GM23248 (cell line): ENCODE measurements at regions not wholly inside any gene's neighbourhood (a gene's known extent, or its start where the extent isn't known, plus 50 kb on each side); places are given as distances from the start of the nearest gene placed in this dataset.
"Not testable (repeated sequence)": the region's sequence is repeated elsewhere in the genome, so short reads cannot be mapped to it uniquely, and the experiment has no call there.

Source experiments
- DNase-seq: peaks from one replicate; pipeline ENCODE4 v3.0.0-alpha.2; 2015
- H2AFZ ChIP-seq: fragments of 200-600 bp; sonication (generic); 2 replicates; pipeline ENCODE4 v1.6.1; 2016; ENCODE audit warnings: antibody characterized with exemption
- H3F3A ChIP-seq: fragments of 200-600 bp; sonication (generic); 2 replicates; pipeline ENCODE4 v1.6.1; 2016; ENCODE audit warnings: mild to moderate bottlenecking, antibody characterized with exemption, mixed run types; ENCODE audit not compliant: insufficient read depth
- H3K27ac ChIP-seq: fragments of 200-600 bp; sonication (generic); 2 replicates; pipeline ENCODE4 v1.5.1; 2016; ENCODE audit warnings: mild to moderate bottlenecking
- H3K27me3 ChIP-seq: fragments of 200-600 bp; sonication (generic); replicated peaks from 2 replicates; pipeline ENCODE4 v1.6.1; 2016; ENCODE audit warnings: mild to moderate bottlenecking; ENCODE audit not compliant: insufficient read depth
- H3K36me3 ChIP-seq: fragments of 200-600 bp; sonication (generic); 2 replicates; pipeline ENCODE4 v1.6.1; 2016; ENCODE audit warnings: low read depth, mild to moderate bottlenecking
- H3K4me1 ChIP-seq: fragments of 200-600 bp; sonication (generic); 2 replicates; pipeline ENCODE4 v1.6.1; 2016; ENCODE audit warnings: mild to moderate bottlenecking; ENCODE audit not compliant: insufficient read depth
- H3K4me2 ChIP-seq: fragments of 200-600 bp; sonication (generic); one replicate; pipeline ENCODE4 v1.6.1; 2016; ENCODE audit warnings: mild to moderate bottlenecking; ENCODE audit not compliant: unreplicated experiment
- H3K4me3 ChIP-seq: fragments of 200-600 bp; sonication (generic); 2 replicates; pipeline ENCODE4 v1.5.1; 2016; ENCODE audit warnings: mild to moderate bottlenecking
- H3K79me2 ChIP-seq: fragments of 200-600 bp; sonication (generic); 2 replicates; pipeline ENCODE4 v1.6.1; 2016; ENCODE audit warnings: mild to moderate bottlenecking; ENCODE audit not compliant: insufficient read depth
- H3K9ac ChIP-seq: fragments of 200-600 bp; sonication (generic); 2 replicates; pipeline ENCODE4 v1.6.1; 2016; ENCODE audit warnings: mild to moderate bottlenecking
- H3K9me2 ChIP-seq: fragments of 200-600 bp; sonication (generic); 2 replicates; pipeline ENCODE4 v1.6.1; 2016; ENCODE audit warnings: mixed run types, mild to moderate bottlenecking, moderate library complexity; ENCODE audit not compliant: insufficient read depth
- H3K9me3 ChIP-seq: fragments of 200-600 bp; sonication (generic); one replicate; pipeline ENCODE4 v1.6.1; 2017; ENCODE audit warnings: low read depth
- H4K20me1 ChIP-seq: fragments of 200-600 bp; sonication (generic); 2 replicates; pipeline ENCODE4 v1.6.0; 2016; ENCODE audit not compliant: insufficient read depth
- WGBS, 2 experiments: methylation state at CpG; one replicate each; pipeline ENCODE4 v1.1.6; 2015 to 2017; ENCODE audit warnings: low lambda C conversion rate in 2 of 2, low coverage in 1 of 2; ENCODE audit errors: missing lambda C conversion rate in 2 of 2; 5-methylcytosine and 5-hydroxymethylcytosine counted together
- in situ Hi-C: fragments of 300-500 bp; cut with MboI; formaldehyde crosslinking; loops from 2 replicates; pipeline ENCODE4 v1.15.0; 2020

GRCh38 chr16:29137461-29137860 is 152.6 kb downstream of the LAT start:
- WGBS, 2 experiments = 73 to 82% methylated on average over 7 of the region's 7 CpGs
- H3K4me1 ChIP-seq, DNase-seq, H3K4me2 ChIP-seq, H3K79me2 ChIP-seq, H3K36me3 ChIP-seq, H3K9me3 ChIP-seq, H2AFZ ChIP-seq, H4K20me1 ChIP-seq, H3K4me3 ChIP-seq, H3K9ac ChIP-seq, in situ Hi-C loops, H3F3A ChIP-seq, H3K27ac ChIP-seq, H3K9me2 ChIP-seq: not testable (repeated sequence)
- H3K27me3 ChIP-seq = peaks cover 19% of the 10 kb centered on the region

DNA sequence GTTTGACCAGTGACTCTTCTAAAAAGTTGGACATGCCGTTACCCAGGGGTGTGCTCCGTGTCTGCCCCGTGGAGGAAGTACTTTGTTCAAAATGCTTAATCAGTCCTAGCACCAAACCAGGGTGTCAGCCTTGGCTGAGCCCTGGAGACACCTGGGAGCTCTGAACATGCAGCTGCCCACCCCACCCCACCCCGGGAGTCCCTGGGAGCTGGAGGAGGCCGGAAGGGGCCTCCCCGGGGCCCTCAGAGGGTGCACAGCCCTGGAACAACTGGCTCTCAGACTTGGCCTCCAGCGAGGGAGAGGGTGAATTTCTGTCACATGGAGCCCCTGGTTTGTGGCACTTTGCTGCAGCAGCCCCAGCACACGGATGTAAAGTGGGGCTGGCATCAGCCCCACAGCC is 152.1 kb downstream of the LAT start:
- H3K27ac ChIP-seq, H3K79me2 ChIP-seq, H3K4me1 ChIP-seq, H2AFZ ChIP-seq, in situ Hi-C loops, H3F3A ChIP-seq, H3K36me3 ChIP-seq, H4K20me1 ChIP-seq, H3K4me3 ChIP-seq, H3K4me2 ChIP-seq, DNase-seq, H3K9me2 ChIP-seq, H3K9me3 ChIP-seq, H3K9ac ChIP-seq: not testable (repeated sequence)
- WGBS, 2 experiments = 65 to 73% methylated on average over 6 to 8 of the region's 8 CpGs
- H3K27me3 ChIP-seq = peaks cover 19% of the 10 kb centered on the region

DNA sequence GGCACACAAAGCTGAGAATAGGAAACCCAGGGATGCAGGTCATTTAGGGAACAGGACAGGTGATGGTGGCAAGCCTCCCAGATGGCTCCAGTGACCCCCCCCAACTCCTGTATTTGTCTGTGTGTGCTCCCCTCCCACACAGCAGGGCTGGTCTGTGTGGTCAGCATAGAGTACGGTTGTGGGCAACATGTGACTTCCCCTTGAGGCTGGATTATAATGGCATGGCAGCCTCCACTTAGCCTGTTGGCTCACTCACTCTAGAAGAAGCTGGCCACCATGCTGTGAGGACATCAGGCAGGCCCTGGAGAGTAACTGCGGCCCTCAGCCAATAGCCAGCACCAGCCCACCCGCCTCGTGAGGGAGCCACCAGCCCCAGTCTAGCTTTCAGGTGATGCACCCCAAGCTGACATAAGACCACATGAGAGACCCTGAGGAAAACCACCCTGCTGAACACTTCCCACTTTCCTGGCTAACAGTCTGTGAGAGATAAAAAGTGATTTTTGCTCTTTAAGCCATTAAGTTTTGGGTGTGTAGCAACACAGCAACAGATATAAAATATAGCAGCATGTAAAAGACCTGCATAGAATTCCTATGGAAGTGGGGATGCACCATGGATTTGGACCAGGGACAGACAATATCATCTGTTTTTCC is 151.3 kb downstream of the LAT start:
- H3K4me3 ChIP-seq, H3K9me3 ChIP-seq, H3K27ac ChIP-seq, H3K9me2 ChIP-seq, H3K36me3 ChIP-seq, H3K4me1 ChIP-seq, H3F3A ChIP-seq, DNase-seq, H3K4me2 ChIP-seq, H4K20me1 ChIP-seq, H3K9ac ChIP-seq, in situ Hi-C loops, H3K79me2 ChIP-seq, H2AFZ ChIP-seq: not testable (repeated sequence)
- peaks cover 19% of the 10 kb centered on the region for H3K27me3 ChIP-seq
- 88 to 92% methylated on average over 4 of the region's 4 CpGs for WGBS, 2 experiments

DNA sequence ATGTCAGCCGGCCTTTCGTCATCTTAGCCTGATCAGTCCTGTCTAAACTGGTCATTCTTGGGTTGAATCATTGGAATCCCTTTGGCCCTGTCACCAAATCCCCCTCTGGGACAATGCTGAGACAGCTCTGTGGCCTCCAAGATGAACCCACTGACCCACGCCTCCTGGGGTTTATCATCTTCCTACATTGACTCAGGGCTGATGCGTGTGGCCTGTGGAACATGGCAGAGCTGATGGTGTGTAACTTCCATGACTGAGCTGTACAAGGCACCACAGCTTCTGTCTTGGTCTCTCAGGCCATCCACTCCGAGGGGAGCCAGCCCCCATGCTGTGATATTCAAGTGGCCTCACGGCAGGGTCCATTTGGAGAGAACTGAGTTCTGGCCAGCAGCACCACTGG is 150.2 kb downstream of the LAT start:
- H3K9ac ChIP-seq, H3K36me3 ChIP-seq, H3K4me2 ChIP-seq, H2AFZ ChIP-seq, H3K9me3 ChIP-seq, in situ Hi-C loops, DNase-seq, H3K4me3 ChIP-seq, H3K79me2 ChIP-seq, H3F3A ChIP-seq, H4K20me1 ChIP-seq, H3K4me1 ChIP-seq, H3K27ac ChIP-seq, H3K9me2 ChIP-seq: not testable (repeated sequence)
- H3K27me3 ChIP-seq = peaks cover 13% of the 10 kb centered on the region
- WGBS, 2 experiments = 87 to 88% methylated on average over 6 of the region's 6 CpGs

DNA sequence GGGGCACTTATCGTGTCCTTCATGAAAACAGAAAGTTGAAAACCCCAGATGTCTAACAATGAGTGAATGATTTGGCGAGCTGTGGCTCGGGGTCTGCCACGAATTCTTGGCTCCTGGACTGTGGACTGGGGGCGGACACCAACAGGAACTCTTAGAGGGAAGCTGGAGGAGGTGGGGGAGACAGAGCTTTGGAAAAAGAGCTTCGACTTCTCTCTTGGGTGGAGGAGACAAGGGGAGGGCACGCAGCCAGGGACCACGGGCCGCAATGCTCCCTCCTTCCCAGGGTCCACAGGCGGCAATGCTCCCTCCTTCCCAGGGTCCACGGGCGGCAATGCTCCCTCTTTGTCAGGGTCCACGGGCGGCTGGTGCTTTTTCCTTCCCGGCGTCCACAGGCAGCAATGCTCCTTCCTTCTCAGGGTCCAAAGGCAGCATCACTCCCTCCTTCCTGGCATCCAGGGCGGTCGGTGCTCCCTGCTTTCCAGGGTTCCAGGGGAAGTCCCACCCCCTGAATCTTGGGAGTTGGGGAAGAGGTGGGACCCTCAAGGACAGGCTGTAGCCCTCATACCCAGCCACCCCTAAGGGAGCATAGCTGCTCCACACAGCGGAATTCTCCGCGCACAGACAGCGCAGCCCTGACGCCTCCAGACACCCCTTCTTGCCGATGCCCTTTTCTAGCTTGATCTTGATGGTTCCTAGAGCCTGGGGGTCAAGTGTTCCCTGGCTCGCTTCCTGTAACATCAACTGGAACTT is 149.0 kb downstream of the LAT start:
- H2AFZ ChIP-seq, H3K4me1 ChIP-seq, H3K9me3 ChIP-seq, H4K20me1 ChIP-seq, in situ Hi-C loops, H3K9ac ChIP-seq, DNase-seq, H3K79me2 ChIP-seq, H3K4me3 ChIP-seq, H3F3A ChIP-seq, H3K27me3 ChIP-seq, H3K36me3 ChIP-seq, H3K27ac ChIP-seq, H3K9me2 ChIP-seq, H3K4me2 ChIP-seq: not testable (repeated sequence)
- 75 to 76% methylated on average over 25 of the region's 25 CpGs for WGBS, 2 experiments

- H3K36me3 ChIP-seq, H3K9me2 ChIP-seq: not testable (repeated sequence)
Measured at GRCh38 chr16:29132869-29133268, 148.0 kb downstream of the LAT start.

DNA sequence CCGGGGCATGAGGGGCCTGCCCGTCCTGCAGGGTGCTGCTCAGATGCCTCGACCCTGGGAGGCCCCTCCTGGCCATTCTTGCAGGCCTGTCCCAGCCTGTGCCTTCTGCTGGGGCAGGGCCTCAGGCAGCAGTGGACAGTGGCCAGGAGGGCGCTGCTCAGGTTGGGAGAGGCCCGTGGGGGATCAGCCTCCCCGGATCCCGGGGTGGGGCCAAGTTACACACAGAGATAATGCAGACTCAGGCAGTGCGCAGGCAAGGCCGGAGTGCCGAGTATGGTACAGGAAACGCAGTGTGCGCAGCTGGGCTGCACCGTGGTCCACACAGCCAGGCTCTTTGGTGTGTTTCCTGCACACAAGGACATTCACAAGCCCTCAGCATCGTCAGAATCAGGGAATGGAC is 147.6 kb downstream of the LAT start:
- H3K9me2 ChIP-seq, H3K9me3 ChIP-seq, DNase-seq, H3K79me2 ChIP-seq, H3K9ac ChIP-seq, H3K27ac ChIP-seq, H4K20me1 ChIP-seq, in situ Hi-C loops, H3K4me2 ChIP-seq, H3K27me3 ChIP-seq, H3K4me1 ChIP-seq, H3K36me3 ChIP-seq, H3K4me3 ChIP-seq, H2AFZ ChIP-seq, H3F3A ChIP-seq: not testable (repeated sequence)
- 73 to 78% methylated on average over 10 to 14 of the region's 14 CpGs for WGBS, 2 experiments

More at GRCh38 chr16:29132869-29133268, 148.0 kb downstream of the LAT start:
- H4K20me1 ChIP-seq, H2AFZ ChIP-seq, H3K9ac ChIP-seq, H3K4me3 ChIP-seq, H3K4me1 ChIP-seq, in situ Hi-C loops, H3K4me2 ChIP-seq, H3K27ac ChIP-seq, H3F3A ChIP-seq, H3K79me2 ChIP-seq, H3K9me3 ChIP-seq, DNase-seq, H3K27me3 ChIP-seq: not testable (repeated sequence)
- WGBS, 2 experiments = 77 to 86% methylated on average over 5 to 16 of the region's 19 CpGs
